Endothelial cell of umbilical vein (primary cell): ENCODE measurements at regions not wholly inside any gene's neighbourhood (a gene's known extent, or its start where the extent isn't known, plus 50 kb on each side); places are given as distances from the start of the nearest gene placed in this dataset.

Experiments
- BruUV-seq: library from RNA; stranded (reverse); fragments of 400-500 nt; replicated peaks from 2 replicates; lab custom pipeline; 2021; lab: Mats Ljungman, UMichigan
- CTCF ChIA-PET: fragments of 300-600, 350-600 bp; sonication (Branson Sonifier 250); formaldehyde crosslinking; loops from one replicate; lab custom pipeline; 2021; ENCODE audit warnings: antibody characterized with exemption, inconsistent platforms; lab: Charles Lee
- POLR2A ChIA-PET: fragments of 300-600, 350-600 bp; sonication (Branson Sonifier 250); formaldehyde crosslinking; loops from one replicate; lab custom pipeline; 2021; ENCODE audit warnings: antibody characterized with exemption, inconsistent platforms; lab: Charles Lee
- DNase-seq: peaks from one replicate; pipeline ENCODE4 v3.0.0-alpha.2; 2011; ENCODE audit warnings: low read depth, low spot score
- FAIRE-seq: peaks from 2 replicates; lab custom pipeline; 2011; peaks lifted over from hg19 to GRCh38; lab: Jason Lieb, UNC
- H2AFZ ChIP-seq: 2 replicates; pipeline ENCODE4 v1.6.0; 2012; ENCODE audit warnings: low read depth, low read length, control low read depth, inconsistent platforms
- H3K27ac ChIP-seq: 2 replicates; pipeline ENCODE4 v1.5.1; 2011; ENCODE audit warnings: low read depth, mild to moderate bottlenecking, control low read depth, low read length, moderate library complexity; ENCODE audit not compliant: insufficient read depth
- H3K27me3 ChIP-seq, 2 experiments: 2 replicates each; pipeline versions ENCODE4 v1.6.0 to v1.6.1; 2011; ENCODE audit warnings: low read length in 2 of 2, mixed read lengths in 1 of 2; ENCODE audit not compliant: control insufficient read depth in 2 of 2, insufficient read depth in 2 of 2
- H3K36me3 ChIP-seq, 2 experiments: 2 replicates in 1 of 2; 3 replicates in 1 of 2; pipeline ENCODE4 v1.5.1; 2011; ENCODE audit warnings: low read length in 2 of 2, mild to moderate bottlenecking in 1 of 2, moderate library complexity in 1 of 2; ENCODE audit not compliant: control insufficient read depth in 2 of 2, insufficient read depth in 2 of 2; ENCODE audit errors: extremely low read depth in 1 of 2
- H3K4me1 ChIP-seq: 3 replicates; pipeline ENCODE4 v1.5.1; 2011; ENCODE audit warnings: mild to moderate bottlenecking, low read length; ENCODE audit not compliant: control insufficient read depth, insufficient read depth; ENCODE audit errors: extremely low read depth
- H3K4me2 ChIP-seq: 2 replicates; pipeline ENCODE4 v1.6.1; 2011; ENCODE audit warnings: low read length, control low read depth, mixed read lengths; ENCODE audit not compliant: insufficient read depth
- H3K4me3 ChIP-seq, 3 experiments: fragments of 200-600 bp in 1 of 3; sonication (generic), shearing (Covaris generic) in 1 of 3; replicated peaks in 1 of 3; 2 replicates each; pipeline ENCODE4 v1.5.1; 2011 to 2016; ENCODE audit warnings: control low read depth in 3 of 3, low read length in 3 of 3, mild to moderate bottlenecking in 2 of 3, inconsistent platforms in 1 of 3, low read depth in 1 of 3, moderate library complexity in 1 of 3; ENCODE audit not compliant: insufficient read depth in 1 of 3
- H3K79me2 ChIP-seq: 2 replicates; pipeline ENCODE4 v1.6.0; 2012; ENCODE audit warnings: low read length, inconsistent platforms; ENCODE audit not compliant: control insufficient read depth, insufficient read depth
- H3K9ac ChIP-seq: replicated peaks from 2 replicates; pipeline ENCODE3; 2011; ENCODE audit warnings: low read length, control low read depth; ENCODE audit not compliant: insufficient read depth; ENCODE audit errors: extremely low read depth
- H3K9me1 ChIP-seq: replicated peaks from 3 replicates; pipeline ENCODE4 v1.6.0; 2011; ENCODE audit warnings: mild to moderate bottlenecking, low read length; ENCODE audit not compliant: control insufficient read depth, insufficient read depth; ENCODE audit errors: extremely low read depth
- H3K9me3 ChIP-seq: replicated peaks from 2 replicates; pipeline ENCODE4 v1.5.1; 2012; ENCODE audit warnings: low read length, inconsistent platforms; ENCODE audit not compliant: control insufficient read depth, insufficient read depth
- H4K20me1 ChIP-seq: replicated peaks from 2 replicates; pipeline ENCODE3; 2011; ENCODE audit warnings: mild to moderate bottlenecking, low read length; ENCODE audit not compliant: control insufficient read depth, insufficient read depth; ENCODE audit errors: extremely low read depth
- EZH2 ChIP-seq: IDR thresholded peaks from 2 replicates; pipeline ENCODE4 v1.6.1; 2012; ENCODE audit warnings: borderline replicate concordance, low read depth, mild to moderate bottlenecking, moderate library complexity, low read length, inconsistent platforms; ENCODE audit not compliant: severe bottlenecking
- FOS ChIP-seq: IDR thresholded peaks from 2 replicates; pipeline ENCODE4 v1.6.1; 2011; ENCODE audit warnings: mild to moderate bottlenecking, low read length, moderate library complexity, borderline replicate concordance; ENCODE audit not compliant: insufficient read depth
- GATA2 ChIP-seq: IDR thresholded peaks from 2 replicates; pipeline ENCODE4 v1.7.0; 2011; ENCODE audit warnings: low read depth, mild to moderate bottlenecking, moderate library complexity, mixed read lengths, low read length; ENCODE audit not compliant: insufficient read length, insufficient read depth
- JUN ChIP-seq: IDR thresholded peaks from 2 replicates; pipeline ENCODE4 v1.6.1; 2011; ENCODE audit warnings: borderline replicate concordance, low read depth; ENCODE audit not compliant: insufficient read length, insufficient read depth
- MYC ChIP-seq: IDR thresholded peaks from one replicate; pipeline ENCODE4 v1.6.1; 2011; ENCODE audit warnings: mild to moderate bottlenecking, low read depth, low read length
- POLR2A ChIP-seq: IDR thresholded peaks from 2 replicates; pipeline ENCODE4 v1.6.1; 2012; ENCODE audit warnings: low read depth, mild to moderate bottlenecking, control low read depth, low read length
- POLR2AphosphoS5 ChIP-seq: IDR thresholded peaks from 2 replicates; pipeline ENCODE4 v1.6.1; 2012; ENCODE audit warnings: low read depth, mild to moderate bottlenecking, control low read depth, low read length, moderate library complexity; ENCODE audit not compliant: insufficient read depth
- dilution Hi-C: fragments of 300-500 bp; cut with MboI; formaldehyde crosslinking; loops from one replicate; pipeline ENCODE4 v1.15.0; 2019; ENCODE audit warnings: low sequenced_read_pairs; ENCODE audit not compliant: extremely low pct_ligation_motif_present
- intact Hi-C: fragments of 100-400 bp; cut with micrococcal nuclease; formaldehyde crosslinking; loops from one replicate; pipeline ENCODE4 v1.10.0; 2022
- TF ChIP-seq, protein P1 (sequence below), 2 donors: IDR thresholded peaks; 1 replicate in 1 of 2; 2 replicates in 1 of 2; pipeline ENCODE4 v1.5.1; 2011; ENCODE audit warnings: low read length in 2 of 2, mild to moderate bottlenecking in 2 of 2, moderate library complexity in 2 of 2, control low read depth in 1 of 2, inconsistent platforms in 1 of 2, low read depth in 1 of 2; ENCODE audit not compliant: insufficient read depth in 1 of 2; ENCODE audit errors: extremely low read depth in 1 of 2
- TF ChIP-seq, protein P2 (sequence below): IDR thresholded peaks from 2 replicates; pipeline ENCODE4 v1.6.1; 2011; ENCODE audit not compliant: insufficient read depth, insufficient read length

DNA sequence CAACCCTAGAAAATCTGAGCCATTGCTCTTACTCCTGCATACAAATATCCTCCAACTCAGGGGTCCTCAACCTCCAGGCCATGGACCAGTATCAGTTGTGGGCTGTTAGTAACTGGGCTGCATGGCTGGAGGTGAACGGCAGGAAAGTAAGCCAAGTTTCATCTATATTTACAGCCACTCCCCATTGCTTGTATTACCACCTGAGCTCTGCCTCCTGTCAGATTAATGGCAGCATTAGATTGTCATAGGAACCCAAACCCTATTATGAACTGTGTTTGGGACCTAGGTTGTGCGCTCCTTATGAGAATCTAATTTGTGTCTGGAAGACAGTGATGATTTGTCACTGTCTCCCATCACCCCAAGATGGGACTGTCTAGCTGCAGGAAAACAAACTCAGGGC, 246.5 kb upstream of the CDIN1 start:
- Histone ChIP-seq H3K36me3 (no peaks in the 10 kb centered on the region), H3K4me2 (no peak overlapping the region), H3K27ac (no peak overlapping the region), H3K9me3 (no peaks in the 10 kb centered on the region), H3K9ac (no peak overlapping the region), H2AFZ (no peak overlapping the region), H3K27me3 (no peaks in the 10 kb centered on the region), H3K4me3 (no peak overlapping the region), H3K9me1 (no peaks in the 10 kb centered on the region), H3K79me2 (no peaks in the 10 kb centered on the region), H4K20me1 (no peaks in the 10 kb centered on the region), H3K4me1 (no peaks in the 10 kb centered on the region)
- no peak for TF ChIP-seq EZH2
- TF ChIP-seq FOS: no peak
- TF ChIP-seq, protein P1, sequence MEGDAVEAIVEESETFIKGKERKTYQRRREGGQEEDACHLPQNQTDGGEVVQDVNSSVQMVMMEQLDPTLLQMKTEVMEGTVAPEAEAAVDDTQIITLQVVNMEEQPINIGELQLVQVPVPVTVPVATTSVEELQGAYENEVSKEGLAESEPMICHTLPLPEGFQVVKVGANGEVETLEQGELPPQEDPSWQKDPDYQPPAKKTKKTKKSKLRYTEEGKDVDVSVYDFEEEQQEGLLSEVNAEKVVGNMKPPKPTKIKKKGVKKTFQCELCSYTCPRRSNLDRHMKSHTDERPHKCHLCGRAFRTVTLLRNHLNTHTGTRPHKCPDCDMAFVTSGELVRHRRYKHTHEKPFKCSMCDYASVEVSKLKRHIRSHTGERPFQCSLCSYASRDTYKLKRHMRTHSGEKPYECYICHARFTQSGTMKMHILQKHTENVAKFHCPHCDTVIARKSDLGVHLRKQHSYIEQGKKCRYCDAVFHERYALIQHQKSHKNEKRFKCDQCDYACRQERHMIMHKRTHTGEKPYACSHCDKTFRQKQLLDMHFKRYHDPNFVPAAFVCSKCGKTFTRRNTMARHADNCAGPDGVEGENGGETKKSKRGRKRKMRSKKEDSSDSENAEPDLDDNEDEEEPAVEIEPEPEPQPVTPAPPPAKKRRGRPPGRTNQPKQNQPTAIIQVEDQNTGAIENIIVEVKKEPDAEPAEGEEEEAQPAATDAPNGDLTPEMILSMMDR (IDR thresholded peaks at IDR 0.05; ENCODE audit: extremely low read depth in 1 of 2, insufficient read depth in 1 of 2, low read depth in 1 of 2, low read length in 2 of 2): no peak
- TF ChIP-seq, protein P2, sequence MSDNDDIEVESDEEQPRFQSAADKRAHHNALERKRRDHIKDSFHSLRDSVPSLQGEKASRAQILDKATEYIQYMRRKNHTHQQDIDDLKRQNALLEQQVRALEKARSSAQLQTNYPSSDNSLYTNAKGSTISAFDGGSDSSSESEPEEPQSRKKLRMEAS: no peak
- TF ChIP-seq POLR2AphosphoS5: no peak
- FAIRE-seq (no peak), DNase-seq (no peak)
- intact Hi-C loops (no loop called here), dilution Hi-C loops (no loop called here)
- CTCF ChIA-PET: no interaction called here
- POLR2A ChIA-PET: no interaction called here
- no TSS peak for BruUV-seq

DNA sequence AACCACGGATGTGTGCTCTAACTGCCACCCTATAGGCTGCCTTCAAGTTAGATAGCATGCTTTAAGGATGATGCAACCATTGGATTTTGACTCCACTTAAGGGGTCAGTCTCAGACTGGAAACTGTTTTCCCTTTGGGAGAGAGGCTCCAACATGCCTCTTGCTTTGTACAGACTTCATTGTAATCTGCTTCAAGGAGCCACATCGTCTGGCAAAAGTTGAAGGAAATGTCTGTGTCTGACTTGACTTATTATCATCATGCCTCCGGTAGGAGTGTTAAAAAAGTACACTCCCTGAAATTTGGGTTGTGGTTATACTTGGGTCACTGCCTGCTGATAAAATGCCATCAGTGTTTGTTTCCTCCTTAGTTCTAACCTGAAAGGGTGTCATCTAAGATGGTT, 245.4 kb upstream of the CDIN1 start:
- dilution Hi-C loops (no loop called here), intact Hi-C loops (no loop called here)
- no peak overlapping the region for H3K4me3 ChIP-seq
- no TSS peak for BruUV-seq
- H3K27me3 ChIP-seq: no peaks in the 10 kb centered on the region
- no peak overlapping the region for H3K27ac ChIP-seq
- no peaks in the 10 kb centered on the region for H3K9me1 ChIP-seq
- H3K4me2 ChIP-seq: no peak overlapping the region
- H3K36me3 ChIP-seq: no peaks in the 10 kb centered on the region
- H3K9me3 ChIP-seq: no peaks in the 10 kb centered on the region
- H3K79me2 ChIP-seq: no peaks in the 10 kb centered on the region
- no peaks in the 10 kb centered on the region for H4K20me1 ChIP-seq
- no peaks in the 10 kb centered on the region for H3K4me1 ChIP-seq
- no peak for DNase-seq
- H2AFZ ChIP-seq: no peak overlapping the region
- FAIRE-seq: no peak
- CTCF ChIA-PET: no interaction called here
- TF ChIP-seq EZH2: no peak
- no peak for TF ChIP-seq GATA2
- no peak for TF ChIP-seq POLR2A
- TF ChIP-seq, protein P2: no peak
- TF ChIP-seq JUN: no peak
- no peak for TF ChIP-seq POLR2AphosphoS5
- no peak for TF ChIP-seq MYC
- no peak for TF ChIP-seq FOS
- TF ChIP-seq, protein P1 (IDR thresholded peaks at IDR 0.05; ENCODE audit: extremely low read depth in 1 of 2, insufficient read depth in 1 of 2, low read depth in 1 of 2, low read length in 2 of 2): no peak
- POLR2A ChIA-PET: no interaction called here
- no peak overlapping the region for H3K9ac ChIP-seq
